Stimulated activated CD8-positive, alpha-beta memory T cell treated with anti-CD3 and anti-CD28 coated beads, Interleukin-4, amount 100 ng/mL, for 1 hour (primary cell): ENCODE measurements at regions not wholly inside any gene's neighbourhood (a gene's known extent, or its start where the extent isn't known, plus 50 kb on each side); places are given as distances from the start of the nearest gene placed in this dataset.

Experiments
- DNase-seq, 2 donors: peaks; one replicate each; pipeline ENCODE4 v3.0.0-alpha.2; 2020; ENCODE audit warnings: low read depth in 2 of 2, low spot score in 1 of 2

DNA sequence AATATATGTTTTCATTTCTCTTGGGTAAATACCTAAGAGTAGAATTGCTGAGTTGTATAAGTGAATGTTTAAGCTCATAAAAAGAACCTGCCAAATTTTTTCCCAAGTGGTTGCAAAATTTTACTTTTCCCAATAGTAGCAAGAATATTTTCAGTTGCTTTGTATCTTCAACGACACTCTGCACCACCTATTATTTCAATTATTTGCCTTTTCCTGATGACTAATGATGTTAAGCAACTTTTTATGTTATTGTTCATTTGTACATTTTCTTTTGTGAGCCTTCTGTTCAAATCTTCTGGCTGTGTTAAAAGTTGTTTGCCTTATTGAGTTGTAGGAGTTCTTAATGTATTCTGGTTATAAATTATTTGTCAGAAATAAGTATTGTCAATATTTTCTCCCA, 299.1 kb upstream of the NRIP1 start:
- DNase-seq: no peak

DNA sequence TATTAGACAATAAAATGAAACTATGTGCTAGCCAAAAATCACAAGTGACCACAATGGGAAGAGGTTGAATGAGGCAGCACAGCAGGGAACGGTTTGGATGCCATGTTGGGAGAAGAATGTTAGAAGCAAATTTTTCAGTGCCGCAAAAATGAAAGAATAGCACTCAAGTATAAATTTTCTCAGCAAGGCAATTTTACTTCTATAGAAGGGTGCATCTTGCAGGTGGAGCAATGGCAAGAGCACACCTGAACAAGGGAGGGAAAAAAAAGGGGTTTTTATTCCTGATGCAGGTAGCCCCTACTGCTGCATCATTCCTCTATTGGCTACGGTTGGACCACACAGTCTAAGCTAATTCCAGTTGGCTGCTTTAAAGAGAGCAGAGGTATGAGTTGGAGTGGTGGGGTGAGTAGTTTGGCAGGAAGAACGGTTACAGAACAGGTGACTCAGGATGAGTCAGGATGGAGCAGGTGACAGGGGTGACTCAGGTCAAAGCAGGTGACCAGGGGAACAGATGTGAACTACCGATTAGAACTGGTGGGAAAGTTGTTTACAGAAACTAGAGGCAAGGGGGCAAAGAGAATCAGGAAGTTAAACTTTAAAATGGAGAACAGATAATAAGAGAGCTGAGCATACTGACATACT, 301.1 kb upstream of the NRIP1 start:
- no peak for DNase-seq

DNA sequence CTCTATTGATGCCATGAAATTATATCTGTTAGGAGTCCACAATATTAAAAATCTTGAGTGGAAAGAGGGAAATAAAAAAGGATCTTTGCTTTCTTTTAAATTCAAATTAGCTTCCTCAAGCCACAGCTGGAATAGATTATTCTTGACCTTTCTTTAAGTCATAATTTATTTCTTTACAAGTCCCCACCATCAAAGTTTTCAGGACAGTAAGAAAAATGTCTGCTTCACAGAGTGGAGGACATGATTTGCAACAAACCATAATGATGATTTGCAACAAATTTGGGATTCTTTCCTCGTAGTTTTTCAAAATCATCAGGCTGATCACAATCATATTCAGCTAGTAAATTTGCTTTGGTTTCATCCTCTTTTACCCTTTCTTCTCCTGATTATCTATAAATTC, 301.8 kb upstream of the NRIP1 start:
- no peak for DNase-seq

DNA sequence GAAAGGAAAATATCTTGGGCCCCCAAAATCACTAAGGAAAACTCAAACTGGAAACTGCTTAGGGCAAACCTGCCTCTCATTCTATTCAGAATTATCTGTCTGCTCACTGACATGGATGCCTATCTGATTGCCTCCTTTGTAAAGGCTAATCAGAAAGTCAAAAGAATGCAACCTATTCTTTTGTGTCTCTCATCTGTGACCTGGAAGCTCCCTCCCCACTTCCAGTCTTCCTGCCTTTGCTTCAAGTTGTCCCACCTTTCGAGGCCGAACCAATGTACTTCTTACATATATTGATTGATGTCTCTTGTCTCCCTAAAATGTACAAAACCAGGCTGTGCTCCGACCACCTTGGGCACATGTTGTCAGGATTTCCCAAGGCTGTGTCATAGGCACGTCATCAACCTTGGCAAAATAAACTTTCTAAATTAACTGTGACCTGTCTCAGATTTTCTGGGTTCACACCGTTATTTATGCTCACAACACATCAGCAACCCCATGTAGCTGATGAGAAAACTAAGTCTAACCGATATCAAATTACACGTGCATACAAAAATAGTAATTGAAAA, 302.3 kb upstream of the NRIP1 start:
- no peak for DNase-seq

DNA sequence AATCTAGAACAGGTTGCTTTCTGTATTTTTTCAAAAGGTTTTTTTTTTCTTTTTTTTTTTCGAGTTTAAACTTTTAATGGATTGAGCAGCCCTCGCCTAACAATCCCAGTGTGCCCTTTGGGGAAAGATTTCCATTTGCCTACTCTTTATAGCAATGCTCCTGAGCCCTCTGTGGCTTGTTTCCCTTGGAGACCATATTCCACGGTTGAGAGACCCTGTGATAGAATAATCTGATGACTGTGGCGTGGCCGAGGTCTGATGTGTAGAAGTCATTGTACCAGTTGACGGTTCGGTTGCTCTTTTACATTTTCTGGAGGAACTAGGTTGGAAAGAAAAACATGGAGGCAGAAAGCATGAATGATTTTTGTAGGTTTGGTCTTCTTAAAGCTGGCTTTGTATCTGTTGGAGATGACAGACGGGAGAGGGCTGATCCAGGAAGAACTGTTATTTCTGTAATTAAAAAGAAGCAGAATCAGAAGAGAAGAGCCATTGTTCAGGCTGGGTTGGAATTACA, 305.7 kb upstream of the NRIP1 start:
- DNase-seq: no peak

DNA sequence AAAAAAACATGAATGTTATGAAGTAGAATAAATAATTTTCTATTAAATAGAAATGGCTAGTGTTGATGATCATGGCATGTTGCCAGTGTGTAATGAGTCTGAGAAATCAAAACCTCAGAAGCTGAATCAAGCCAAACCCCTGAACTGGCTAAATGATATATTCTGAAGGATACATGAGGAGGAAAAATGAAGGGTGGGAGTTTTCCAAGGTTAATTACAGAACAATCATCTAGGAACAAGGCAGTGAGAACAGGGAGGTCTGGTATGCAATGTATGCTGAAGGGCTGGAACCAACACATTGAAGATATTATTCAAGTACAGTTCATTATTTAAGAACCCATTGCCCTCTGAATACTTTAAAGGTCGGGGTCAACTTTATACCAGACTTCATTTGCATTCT, 309.1 kb upstream of the NRIP1 start:
- DNase-seq: no peak

DNA sequence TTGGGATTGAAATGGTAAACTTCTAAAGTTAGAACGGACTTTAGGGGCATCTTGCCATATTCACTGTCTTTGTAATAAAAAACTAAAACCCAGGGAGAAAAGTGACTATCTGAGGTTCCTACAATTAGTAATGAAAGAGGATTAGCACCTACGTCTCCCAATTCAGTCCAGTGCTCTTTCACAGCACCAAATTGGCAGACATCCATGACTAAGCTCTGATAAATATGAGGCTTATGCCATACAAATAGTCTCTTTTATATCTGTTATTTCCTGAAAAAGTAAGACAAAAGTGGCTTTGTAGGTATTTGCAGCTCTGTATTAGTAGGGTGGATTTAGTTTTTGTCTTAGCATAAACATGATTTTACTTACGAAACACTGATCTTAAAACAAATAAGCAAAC, 315.0 kb upstream of the NRIP1 start:
- DNase-seq: no peak

DNA sequence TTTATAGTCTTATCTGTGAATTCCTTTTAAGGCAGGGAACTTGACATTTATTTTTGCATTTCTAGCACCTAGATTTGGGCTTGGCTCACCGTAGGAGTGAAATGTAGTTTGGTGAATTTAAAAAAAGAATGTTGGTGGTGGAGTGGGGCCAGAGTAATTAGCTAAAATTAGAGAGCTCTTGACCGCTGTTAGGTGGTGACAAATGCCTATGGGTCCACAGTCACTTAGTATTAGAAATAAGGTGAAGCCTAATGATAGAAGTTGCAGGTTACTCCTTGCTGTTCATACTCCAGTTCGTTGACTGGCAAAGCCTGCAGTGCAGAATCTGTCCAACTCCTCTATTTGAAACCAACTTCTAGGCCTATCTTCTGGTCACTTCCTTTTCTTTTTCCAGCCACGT, 318.8 kb upstream of the NRIP1 start:
- DNase-seq: no peak

DNA sequence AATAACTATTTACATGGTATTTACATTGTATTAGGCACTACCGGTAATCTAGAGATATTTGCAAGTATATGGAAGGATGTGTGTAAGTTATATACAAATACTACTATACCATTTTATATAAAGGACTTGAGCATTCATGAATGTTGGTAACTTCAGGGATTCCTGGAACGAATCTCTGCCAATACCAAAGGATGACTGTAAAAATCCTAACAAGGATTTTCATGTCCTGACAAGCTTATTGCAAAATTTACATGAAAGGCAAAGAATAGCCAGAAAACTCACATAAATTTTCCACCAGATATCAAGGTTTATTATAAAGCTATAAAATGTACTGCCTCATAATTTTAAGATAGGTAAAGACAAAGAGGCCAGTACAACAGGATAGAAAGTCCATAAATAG, 325.2 kb upstream of the NRIP1 start:
- no peak for DNase-seq

DNA sequence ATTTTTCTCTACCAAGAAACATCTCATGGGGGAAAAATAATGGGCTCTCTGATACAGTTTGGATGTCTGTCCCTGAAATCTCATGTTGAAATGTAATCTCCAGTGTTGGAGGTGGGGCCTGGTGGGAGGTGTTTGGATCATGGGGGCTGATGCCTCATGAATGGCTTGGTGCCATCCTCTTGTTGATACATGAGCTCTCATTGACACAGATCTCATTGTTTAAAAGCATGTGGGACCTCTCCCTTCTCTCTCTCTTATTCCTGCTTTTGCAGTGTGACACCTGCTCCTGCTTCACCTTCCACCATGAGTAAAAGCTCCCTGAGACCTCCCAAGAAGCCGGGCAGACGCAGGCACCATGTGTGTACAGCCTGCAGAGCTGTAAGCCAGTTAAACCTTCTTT, 332.5 kb upstream of the NRIP1 start:
- no peak for DNase-seq

DNA sequence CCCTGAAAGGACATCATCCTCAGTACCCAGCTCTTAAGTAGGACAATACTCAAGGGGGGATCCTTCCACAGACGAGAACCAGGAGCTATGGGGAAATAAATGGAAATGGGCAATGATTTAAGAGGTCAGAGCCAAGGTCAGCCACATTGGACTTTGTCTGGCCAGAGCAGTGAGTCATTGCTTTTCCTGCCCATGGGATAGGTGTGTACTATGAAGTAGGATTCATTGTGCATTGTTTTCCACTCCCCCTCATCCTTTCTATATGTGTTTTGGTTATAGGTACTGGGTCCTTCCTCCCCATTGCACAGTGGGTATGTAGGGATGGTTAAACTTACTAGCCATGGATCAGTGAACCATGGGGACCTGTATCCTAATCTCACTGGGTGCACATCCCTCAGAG, 328.9 kb upstream of the USP25 start:
- no peak for DNase-seq

DNA sequence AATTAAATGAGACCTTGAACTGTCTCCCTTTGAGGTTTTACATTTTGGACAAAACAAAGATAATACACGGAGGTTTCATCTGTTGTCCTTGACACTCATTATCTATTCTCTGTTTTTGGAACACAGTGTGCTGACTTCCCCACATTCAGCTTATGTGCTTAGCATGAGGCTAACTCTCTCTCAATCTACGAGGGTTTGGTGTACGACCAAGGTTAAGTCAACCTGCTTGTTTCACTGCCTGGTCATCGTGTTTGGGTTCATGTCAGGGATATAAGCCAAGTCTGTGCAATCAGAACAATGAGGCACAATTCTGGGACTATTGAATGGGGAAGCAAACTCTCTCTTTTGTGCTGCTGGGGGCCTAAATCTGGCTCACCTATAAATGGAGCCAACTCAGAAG, 328.5 kb upstream of the USP25 start:
- no peak for DNase-seq

DNA sequence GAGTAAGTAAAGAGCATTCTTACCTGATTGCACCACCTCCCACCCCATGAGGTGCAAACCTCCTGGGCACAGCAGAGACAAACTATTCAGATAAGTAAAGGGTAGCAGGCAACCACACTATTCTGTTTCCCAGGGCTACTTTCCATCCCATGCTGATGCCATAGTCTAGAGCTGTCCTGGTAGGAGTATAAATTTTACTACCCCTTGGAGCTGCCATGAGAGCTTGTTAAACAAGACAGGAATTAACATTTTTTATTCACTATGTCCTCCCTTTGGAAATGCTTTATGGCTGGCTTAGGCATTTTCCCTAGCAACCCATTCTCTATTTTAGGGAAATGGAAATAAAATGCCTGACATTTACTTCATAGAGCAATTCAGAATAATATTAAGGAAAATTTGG, 324.6 kb upstream of the USP25 start:
- DNase-seq: no peak

DNA sequence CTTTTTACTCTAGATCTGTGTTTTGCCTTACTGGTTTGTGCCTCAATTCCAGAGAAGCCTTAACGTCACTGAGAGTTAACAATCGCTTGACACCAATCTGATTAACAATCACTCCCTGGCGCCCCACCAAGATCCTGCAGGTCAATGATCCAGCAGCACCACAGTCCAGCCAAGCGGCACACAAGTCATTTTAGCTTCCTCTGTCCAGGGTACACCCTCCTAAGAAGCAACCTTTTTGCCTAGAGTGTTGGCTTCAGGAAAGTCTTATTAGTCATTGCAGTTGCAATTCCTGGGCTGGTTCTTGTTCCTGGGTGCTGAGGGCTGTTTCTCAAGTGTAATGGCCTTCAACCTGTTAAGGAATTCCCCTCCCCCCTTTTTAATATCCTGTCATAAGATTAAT, 323.0 kb upstream of the USP25 start:
- no peak for DNase-seq

DNA sequence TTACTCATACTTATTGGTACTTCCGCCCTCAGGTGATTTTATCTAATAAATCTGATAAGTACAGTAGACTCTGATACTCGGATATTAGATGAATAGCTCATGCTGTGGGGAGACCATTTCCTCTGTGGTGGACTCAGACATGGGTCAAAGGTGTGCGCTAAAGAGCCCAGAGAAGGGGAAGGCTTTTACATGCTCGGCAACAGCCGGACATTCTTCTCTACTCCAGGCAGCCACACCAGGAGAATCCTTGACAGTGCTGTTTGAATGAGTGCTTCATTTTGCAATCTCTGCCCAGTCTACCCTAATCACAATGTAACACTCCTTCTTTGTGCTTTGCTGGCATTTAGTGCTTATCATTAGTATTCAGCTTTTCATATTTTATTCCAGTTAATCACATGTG, 322.2 kb upstream of the USP25 start:
- no peak for DNase-seq

DNA sequence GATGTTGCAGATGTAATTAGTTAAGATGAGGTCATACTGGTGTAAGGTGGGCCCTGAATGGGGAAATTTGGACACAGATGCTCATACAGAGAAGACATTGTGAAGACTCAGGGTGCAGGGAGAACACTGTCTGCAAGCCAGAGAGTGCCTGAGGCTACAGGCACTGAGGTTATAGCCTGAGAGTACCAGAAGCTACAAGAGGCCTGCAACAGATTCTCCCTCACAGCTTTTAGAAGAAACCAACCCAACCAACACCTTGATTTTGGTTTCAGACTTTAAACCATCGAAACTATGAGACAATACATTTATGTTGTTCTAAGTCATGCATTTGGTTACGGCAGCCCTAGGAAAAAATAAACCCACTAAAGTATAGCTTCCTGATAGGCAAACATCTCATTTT, 321.7 kb upstream of the USP25 start:
- no peak for DNase-seq

DNA sequence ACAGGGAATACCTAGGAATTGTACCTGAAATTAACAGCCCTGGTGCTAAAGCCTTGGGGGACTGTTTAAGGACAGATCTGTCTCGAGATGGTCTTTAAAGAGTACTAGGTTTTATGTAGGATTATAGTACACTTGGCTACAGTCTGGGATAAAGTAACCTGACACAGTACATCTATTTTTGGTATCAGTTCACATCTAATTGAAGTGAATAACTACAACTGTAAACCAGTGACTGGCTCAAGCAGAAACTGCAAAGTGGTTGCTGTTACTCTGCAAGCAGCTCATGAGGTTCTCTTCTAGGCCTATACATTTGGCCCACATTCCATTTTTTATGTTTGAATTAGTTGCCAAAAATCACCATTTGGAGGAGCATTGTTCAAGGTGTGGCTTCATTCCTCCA, 320.8 kb upstream of the USP25 start:
- no peak for DNase-seq

DNA sequence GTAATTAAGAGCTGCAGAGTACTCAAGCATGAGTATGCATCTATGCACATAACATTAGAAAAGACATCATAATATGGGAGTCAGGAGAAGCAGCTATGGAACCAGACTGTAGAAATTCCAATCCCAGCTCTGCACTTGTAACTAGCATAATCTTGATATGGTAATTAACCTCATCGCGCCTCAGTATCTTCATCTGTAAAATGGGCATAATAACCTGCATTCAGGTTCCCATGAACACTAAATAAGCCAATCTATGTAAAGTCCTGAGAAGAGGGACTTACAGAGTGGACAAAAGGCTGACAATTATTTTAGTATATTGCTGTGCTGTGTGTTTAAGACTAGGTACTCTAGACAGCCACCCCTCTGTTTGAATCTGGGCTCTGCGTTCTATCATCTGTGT, 318.9 kb upstream of the USP25 start:
- no peak for DNase-seq

DNA sequence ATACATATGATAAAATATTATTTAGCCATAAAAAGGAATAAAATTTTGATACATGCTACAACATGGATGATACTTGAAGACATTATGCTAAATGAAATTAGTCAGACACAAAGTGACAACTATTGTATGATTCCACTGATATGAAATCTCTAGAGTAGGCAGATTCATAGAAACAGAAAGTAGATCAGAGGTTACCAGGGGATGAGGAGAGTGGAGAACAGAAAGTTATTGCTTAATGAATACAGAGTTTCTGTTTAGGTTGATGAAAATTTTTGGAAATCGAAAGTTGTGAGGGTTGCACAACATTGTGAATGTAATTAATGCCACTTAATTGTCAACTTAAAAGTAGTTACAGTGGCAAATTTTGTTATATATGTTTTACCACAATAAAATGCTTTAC, 315.7 kb upstream of the USP25 start:
- DNase-seq: no peak

DNA sequence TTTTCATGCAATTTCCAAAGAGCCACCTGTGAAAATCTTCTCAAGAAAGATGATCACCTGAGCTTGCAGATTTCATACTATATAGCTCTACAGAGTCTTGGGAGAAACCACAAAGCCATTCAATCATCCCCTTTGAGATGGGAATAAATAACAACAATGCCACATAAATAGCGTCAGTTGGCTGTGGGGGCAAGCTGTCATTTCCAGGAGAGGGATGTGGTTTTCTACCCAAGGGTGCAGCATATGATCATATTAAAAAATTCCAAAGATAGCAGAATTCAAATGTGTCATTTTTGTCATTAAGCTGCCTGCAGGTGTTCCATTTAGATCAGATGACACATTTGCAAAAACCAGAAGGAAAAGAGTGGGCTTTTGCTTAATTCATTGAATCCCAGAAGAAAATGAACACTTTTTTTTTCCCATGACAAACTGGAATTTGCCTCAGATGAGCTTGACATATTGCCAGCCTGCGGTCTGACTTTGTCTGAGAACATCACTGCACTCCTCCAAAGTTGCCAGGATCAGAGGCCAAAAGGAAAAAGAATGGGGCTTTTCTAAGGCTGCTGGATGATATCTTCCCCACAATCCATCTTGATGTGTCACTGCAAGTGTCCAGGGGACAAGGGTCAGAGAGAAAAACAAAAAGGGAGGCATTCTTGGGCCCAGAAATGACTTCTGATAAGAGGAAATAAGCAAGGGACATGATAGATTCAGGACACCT, 314.1 kb upstream of the USP25 start:
- DNase-seq: no peak

DNA sequence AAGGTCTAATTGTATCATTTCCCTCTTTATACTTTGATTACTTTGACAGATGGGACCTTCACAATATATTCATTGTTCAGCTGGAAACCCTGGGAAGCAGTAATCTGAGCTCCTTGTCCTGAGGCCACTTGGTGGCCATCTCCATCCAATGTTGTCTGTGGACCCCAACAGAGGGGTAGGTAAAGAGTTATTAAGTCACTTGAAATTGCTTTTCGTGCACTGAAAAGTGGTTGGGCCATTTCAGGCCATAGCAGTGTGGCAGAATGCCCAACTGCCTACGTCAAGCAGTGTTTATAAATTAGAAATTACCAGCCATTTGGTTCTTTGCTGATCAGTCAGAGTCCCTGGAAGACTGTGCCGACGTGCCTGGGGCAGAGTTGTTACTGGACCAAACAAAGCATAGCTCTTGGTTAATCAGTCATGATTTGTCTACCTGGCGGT, 308.3 kb upstream of the USP25 start:
- no peak for DNase-seq

DNA sequence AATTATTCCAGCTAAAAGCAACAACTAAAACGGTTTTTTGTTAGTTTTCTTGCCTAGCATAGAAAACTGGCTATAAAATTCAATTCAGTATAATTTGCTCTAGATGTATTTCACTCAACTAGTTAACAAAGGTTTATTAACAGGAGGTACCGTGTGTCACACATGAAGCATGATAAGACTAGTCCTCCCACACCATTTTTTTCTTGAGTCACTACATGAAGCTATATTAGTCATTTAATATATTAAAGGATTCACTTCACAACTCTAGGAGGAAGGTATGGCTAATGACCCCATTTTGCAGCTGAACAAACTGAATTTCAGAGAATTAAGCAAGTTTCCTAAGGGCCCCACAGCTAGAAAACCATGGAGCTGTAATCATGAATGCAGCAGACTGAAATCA, 307.8 kb upstream of the USP25 start:
- no peak for DNase-seq

DNA sequence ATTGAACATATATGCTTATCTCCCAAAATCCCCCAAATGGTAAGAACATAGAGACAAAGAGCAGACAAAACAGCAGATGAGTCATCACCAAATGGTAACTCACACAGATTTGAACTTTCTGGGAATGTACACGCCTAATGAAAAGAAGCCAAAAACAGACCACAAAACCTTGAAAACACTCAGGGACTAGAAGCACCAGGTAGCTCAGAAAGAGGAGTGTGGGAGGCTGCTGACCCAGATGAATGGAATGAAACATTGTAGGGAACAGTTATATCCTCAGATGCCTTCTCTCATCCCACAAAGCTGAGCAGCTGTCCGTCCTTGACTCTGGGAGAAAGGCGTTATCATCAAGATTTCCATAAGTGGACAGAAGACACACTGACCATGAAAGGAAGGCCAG, 307.0 kb upstream of the USP25 start:
- DNase-seq: no peak
